H1 (cell line): ENCODE measurements at regions not wholly inside any gene's neighbourhood (a gene's known extent, or its start where the extent isn't known, plus 50 kb on each side); places are given as distances from the start of the nearest gene placed in this dataset.

Experiments
- CTCF ChIA-PET: fragments of 300-600 bp; sonication (Branson Sonifier 250); formaldehyde crosslinking; loops from one replicate; lab custom pipeline; 2021; ENCODE audit not compliant: partially characterized antibody; lab: Charles Lee
- POLR2A ChIA-PET: fragments of 300-600 bp; sonication (Branson Sonifier 250); formaldehyde crosslinking; loops from one replicate; lab custom pipeline; 2021; ENCODE audit warnings: inconsistent platforms; ENCODE audit not compliant: partially characterized antibody; lab: Charles Lee
- DNase-seq, 2 experiments: peaks; one replicate each; pipeline versions ENCODE4 v3.0.0 to v3.0.0-alpha.2; 2010 to 2022; ENCODE audit warnings: low spot score in 2 of 2, low read depth in 1 of 2, mixed read lengths in 1 of 2
- FAIRE-seq: peaks from 2 replicates; lab custom pipeline; 2011; peaks lifted over from hg19 to GRCh38; lab: Jason Lieb, UNC
- H2AFZ ChIP-seq: 2 replicates; pipeline ENCODE4 v1.8.1; 2012; ENCODE audit warnings: low read length, inconsistent platforms
- H2AK5ac ChIP-seq: 2 replicates; pipeline ENCODE4 v1.6.1; 2013; ENCODE audit warnings: low read depth, low read length
- H2BK120ac ChIP-seq: replicated peaks from 2 replicates; pipeline ENCODE3; 2013; ENCODE audit warnings: low read depth, low read length, inconsistent platforms
- H2BK12ac ChIP-seq: 2 replicates; pipeline ENCODE4 v1.6.1; 2013; ENCODE audit warnings: low read depth, low read length
- H2BK15ac ChIP-seq: 2 replicates; pipeline ENCODE4 v1.6.1; 2013; ENCODE audit warnings: low read length
- H2BK20ac ChIP-seq: 2 replicates; pipeline ENCODE4 v1.6.1; 2013; ENCODE audit warnings: low read length
- H2BK5ac ChIP-seq: 2 replicates; pipeline ENCODE4 v1.6.1; 2013; ENCODE audit warnings: low read depth, low read length
- H3K14ac ChIP-seq: 2 replicates; pipeline ENCODE4 v1.6.1; 2013; ENCODE audit warnings: inconsistent platforms; ENCODE audit not compliant: insufficient read length
- H3K18ac ChIP-seq: 2 replicates; pipeline ENCODE4 v1.6.1; 2013; ENCODE audit warnings: low read length; ENCODE audit errors: extremely low read depth
- H3K23ac ChIP-seq: 2 replicates; pipeline ENCODE4 v1.6.1; 2013; ENCODE audit warnings: inconsistent platforms; ENCODE audit not compliant: insufficient read length
- H3K23me2 ChIP-seq: 2 replicates; pipeline ENCODE4 v1.6.1; 2013; ENCODE audit warnings: low read depth, low read length
- H3K27ac ChIP-seq: 2 replicates; pipeline ENCODE4 v1.6.1; 2011; ENCODE audit warnings: low read depth, low read length, inconsistent platforms
- H3K27me3 ChIP-seq, 4 experiments: replicated peaks in 1 of 4; 1 replicate in 1 of 4; 2 replicates in 3 of 4; pipeline versions ENCODE4 v1.6.1 to v1.8.1; 2011 to 2013; ENCODE audit warnings: low read length in 3 of 4, mild to moderate bottlenecking in 3 of 4, inconsistent platforms in 2 of 4, mixed read lengths in 2 of 4, moderate library complexity in 1 of 4; ENCODE audit not compliant: control insufficient read depth in 3 of 4, insufficient read depth in 3 of 4; ENCODE audit errors: extremely low read depth in 1 of 4
- H3K36me3 ChIP-seq, 4 experiments: 2 replicates each; pipeline versions ENCODE4 v1.6.1 to v1.8.1; 2011 to 2013; ENCODE audit warnings: mild to moderate bottlenecking in 4 of 4, low read length in 3 of 4, moderate library complexity in 2 of 4, control low read depth in 1 of 4, inconsistent platforms in 1 of 4; ENCODE audit not compliant: insufficient read depth in 4 of 4, control insufficient read depth in 2 of 4
- H3K4ac ChIP-seq: replicated peaks from 2 replicates; pipeline ENCODE3; 2013; ENCODE audit warnings: low read length, low read depth, mixed read lengths, inconsistent platforms; ENCODE audit not compliant: insufficient read length
- H3K4me1 ChIP-seq, 4 experiments: replicated peaks in 1 of 4; 1 replicate in 1 of 4; 2 replicates in 3 of 4; pipeline versions ENCODE4 v1.6.1 to v1.8.1; 2011 to 2013; ENCODE audit warnings: low read length in 3 of 4, inconsistent platforms in 2 of 4, mixed read lengths in 1 of 4; ENCODE audit not compliant: insufficient read depth in 4 of 4, control insufficient read depth in 3 of 4
- H3K4me2 ChIP-seq, 2 experiments: 2 replicates each; pipeline versions ENCODE4 v1.6.1 to v1.8.1; 2011 to 2013; ENCODE audit warnings: low read depth in 2 of 2, low read length in 2 of 2, control low read depth in 1 of 2, inconsistent platforms in 1 of 2, mild to moderate bottlenecking in 1 of 2; ENCODE audit not compliant: insufficient read depth in 1 of 2
- H3K4me3 ChIP-seq, 4 experiments: fragments of 200-600, 300-600 bp in 1 of 4; sonication (generic), shearing (Covaris generic), sonication (Bioruptor Twin) in 1 of 4; 2 replicates each; pipeline versions ENCODE4 v1.5.1 to v1.8.1; 2011 to 2016; ENCODE audit warnings: low read length in 4 of 4, low read depth in 3 of 4, control low read depth in 2 of 4, inconsistent platforms in 2 of 4, mild to moderate bottlenecking in 2 of 4, mixed read lengths in 1 of 4, moderate library complexity in 1 of 4; ENCODE audit not compliant: insufficient read depth in 2 of 4; ENCODE audit errors: extremely low read depth in 1 of 4
- H3K56ac ChIP-seq: replicated peaks from 2 replicates; pipeline ENCODE3; 2013; ENCODE audit warnings: low read depth, mild to moderate bottlenecking, mixed read lengths, low read length, inconsistent platforms; ENCODE audit not compliant: insufficient read length
- H3K79me1 ChIP-seq: 2 replicates; pipeline ENCODE4 v1.6.1; 2013; ENCODE audit warnings: low read depth, low read length, control low read depth
- H3K79me2 ChIP-seq, 2 experiments: 2 replicates each; pipeline versions ENCODE4 v1.6.1 to v1.8.1; 2012 to 2013; ENCODE audit warnings: low read length in 2 of 2, mild to moderate bottlenecking in 2 of 2, inconsistent platforms in 1 of 2; ENCODE audit not compliant: insufficient read depth in 2 of 2, control insufficient read depth in 1 of 2
- H3K9ac ChIP-seq, 4 experiments: replicated peaks in 1 of 4; 1 replicate in 1 of 4; 2 replicates in 3 of 4; pipeline versions ENCODE4 v1.6.1 to v1.8.1; 2011 to 2013; ENCODE audit warnings: low read depth in 3 of 4, low read length in 3 of 4, control low read depth in 2 of 4, mild to moderate bottlenecking in 2 of 4, moderate library complexity in 2 of 4, inconsistent platforms in 1 of 4; ENCODE audit errors: extremely low read depth in 1 of 4
- H3K9me3 ChIP-seq, 2 experiments: 2 replicates each; pipeline versions ENCODE4 v1.6.1 to v1.8.1; 2012 to 2013; ENCODE audit warnings: mild to moderate bottlenecking in 2 of 2, moderate library complexity in 2 of 2, control low read depth in 1 of 2, inconsistent platforms in 1 of 2, low read depth in 1 of 2, low read length in 1 of 2, mixed read lengths in 1 of 2; ENCODE audit not compliant: insufficient read depth in 2 of 2
- H4K20me1 ChIP-seq, 2 experiments: replicated peaks in 1 of 2; 2 replicates each; pipeline versions ENCODE3 to v1.8.1; 2011 to 2013; ENCODE audit warnings: inconsistent platforms in 2 of 2, low read length in 2 of 2, mild to moderate bottlenecking in 1 of 2; ENCODE audit not compliant: insufficient read depth in 2 of 2, control insufficient read depth in 1 of 2
- H4K5ac ChIP-seq: 2 replicates; pipeline ENCODE4 v1.6.1; 2013; ENCODE audit warnings: low read length, low read depth, mixed read lengths, inconsistent platforms; ENCODE audit not compliant: insufficient read length
- H4K8ac ChIP-seq: 2 replicates; pipeline ENCODE4 v1.8.0; 2013; ENCODE audit warnings: mild to moderate bottlenecking, moderate library complexity, low read length, inconsistent platforms; ENCODE audit not compliant: insufficient read depth; ENCODE audit errors: extremely low read depth
- H4K91ac ChIP-seq: replicated peaks from 2 replicates; pipeline ENCODE3; 2013; ENCODE audit warnings: low read length, mixed read lengths, inconsistent platforms; ENCODE audit not compliant: insufficient read length
- SIRT6 ChIP-seq: IDR thresholded peaks from one replicate; pipeline ENCODE4 v1.7.1; 2012; ENCODE audit warnings: low read length, inconsistent platforms
- WGBS, 2 experiments: shearing (Covaris generic) in 1 of 2; methylation state at CpG; one replicate each; pipeline versions ENCODE4 v1.1.6 to v1.1.7; 2013 to 2015; ENCODE audit warnings: low lambda C conversion rate in 2 of 2, mixed read lengths in 2 of 2, inconsistent platforms in 1 of 2, low coverage in 1 of 2, missing lambda C conversion rate in 1 of 2; ENCODE audit not compliant: insufficient replicate concordance in 2 of 2, insufficient coverage in 1 of 2, insufficient read length in 1 of 2; ENCODE audit errors: extremely low coverage in 1 of 2, missing lambda C conversion rate in 1 of 2; 5-methylcytosine and 5-hydroxymethylcytosine counted together

DNA sequence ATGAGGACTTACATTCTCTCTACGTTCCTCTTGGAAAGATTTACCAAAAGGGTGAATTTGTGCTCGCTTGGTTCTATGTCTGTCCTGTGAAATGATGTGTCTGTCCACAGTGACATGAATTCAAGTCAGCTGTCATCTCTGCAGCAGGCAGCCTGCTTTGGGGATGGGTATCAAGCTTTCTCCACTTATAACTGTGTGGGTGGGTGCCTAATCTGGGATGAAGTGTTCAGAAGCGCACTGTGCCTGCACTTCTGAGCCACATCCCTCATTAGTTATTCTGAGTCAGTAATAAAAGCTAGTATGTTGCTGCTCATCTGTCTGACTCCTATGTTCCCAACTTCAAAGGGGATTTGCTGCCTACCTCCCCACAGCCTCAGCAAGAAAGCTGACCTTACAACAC, 86.1 kb upstream of the TUBA3C start:
- no peak overlapping the region for H3K4ac ChIP-seq
- no peaks in the 10 kb centered on the region for H3K23me2 ChIP-seq
- no peak overlapping the region for H2BK12ac ChIP-seq
- H4K8ac ChIP-seq = no peak overlapping the region
- no peak overlapping the region for H4K5ac ChIP-seq
- peaks cover 40 to 58% of the 10 kb centered on the region in 2 experiments for H3K9me3 ChIP-seq
- no peak overlapping the region for H2BK5ac ChIP-seq
- H3K14ac ChIP-seq = no peak overlapping the region
- H3K4me1 ChIP-seq = no peaks in the 10 kb centered on the region
- ChIA-PET CTCF (no interaction called here), POLR2A (no interaction called here)
- no peak overlapping the region for H3K18ac ChIP-seq
- no peak overlapping the region for H4K91ac ChIP-seq
- WGBS, 2 experiments = 58% methylated on average over 3 of the region's 3 CpGs; no CpG with 5 or more reads in 1 of the 2 experiments
- no peaks in the 10 kb centered on the region for H3K27me3 ChIP-seq
- no peak overlapping the region for H3K56ac ChIP-seq
- no peak overlapping the region for H3K4me3 ChIP-seq
- TF ChIP-seq SIRT6 = no peak
- DNase-seq (no peak), FAIRE-seq (no peak)
- H3K9ac ChIP-seq = no peak overlapping the region
- H3K79me2 ChIP-seq = no peaks in the 10 kb centered on the region
- H3K79me1 ChIP-seq = no peaks in the 10 kb centered on the region
- no peak overlapping the region for H3K27ac ChIP-seq
- no peaks in the 10 kb centered on the region for H3K36me3 ChIP-seq
- no peak overlapping the region for H2BK20ac ChIP-seq
- H2AFZ ChIP-seq = no peak overlapping the region
- no peak overlapping the region for H2BK120ac ChIP-seq
- no peaks in the 10 kb centered on the region for H4K20me1 ChIP-seq
- no peak overlapping the region for H3K23ac ChIP-seq
- H2BK15ac ChIP-seq = no peak overlapping the region
- H2AK5ac ChIP-seq = no peak overlapping the region
- no peak overlapping the region for H3K4me2 ChIP-seq
